GM19452 (cell line): ENCODE measurements at regions not wholly inside any gene's neighbourhood (a gene's known extent, or its start where the extent isn't known, plus 50 kb on each side); places are given as distances from the start of the nearest gene placed in this dataset.
"Not testable (repeated sequence)": the region's sequence is repeated elsewhere in the genome, so short reads cannot be mapped to it uniquely, and the experiment has no call there.

Experiments
- ATAC-seq: cut with Tn5 transposase; IDR thresholded peaks from one replicate; pipeline ENCODE4 v1.9.1; 2021; ENCODE audit not compliant: unreplicated experiment

- ATAC-seq, result no peak
These were observed 415.5 kb upstream of the PPP2R3A start for GRCh38 chr3:135549928-135550494.

DNA sequence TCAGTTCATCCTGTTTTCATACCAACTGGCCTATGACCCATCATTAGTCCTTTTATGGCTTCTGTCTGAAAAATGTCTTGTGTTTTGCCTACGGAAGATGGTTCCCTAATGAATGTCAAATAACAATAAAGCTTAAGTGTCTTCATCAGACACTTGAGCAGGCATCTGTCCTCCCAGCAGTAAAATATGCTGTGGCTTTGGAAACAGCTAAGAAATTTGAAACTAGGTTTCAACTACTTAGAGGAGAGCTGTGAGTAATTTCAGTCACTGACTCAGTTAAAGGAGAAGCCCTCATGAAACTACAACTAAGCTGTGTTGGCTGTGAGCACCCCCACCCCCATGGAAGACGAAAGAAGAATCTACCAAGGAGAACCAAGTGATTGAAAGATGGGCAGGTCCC, 409.4 kb upstream of the PPP2R3A start:
- ATAC-seq, result no peak

GRCh38 chr3:135558150-135558783, 407.3 kb upstream of the PPP2R3A start:
- ATAC-seq, result no peak

GRCh38 chr3:135558906-135559305, 406.6 kb upstream of the PPP2R3A start:
- no peak for ATAC-seq

GRCh38 chr3:135559802-135560201, 405.7 kb upstream of the PPP2R3A start:
- ATAC-seq, result no peak

DNA sequence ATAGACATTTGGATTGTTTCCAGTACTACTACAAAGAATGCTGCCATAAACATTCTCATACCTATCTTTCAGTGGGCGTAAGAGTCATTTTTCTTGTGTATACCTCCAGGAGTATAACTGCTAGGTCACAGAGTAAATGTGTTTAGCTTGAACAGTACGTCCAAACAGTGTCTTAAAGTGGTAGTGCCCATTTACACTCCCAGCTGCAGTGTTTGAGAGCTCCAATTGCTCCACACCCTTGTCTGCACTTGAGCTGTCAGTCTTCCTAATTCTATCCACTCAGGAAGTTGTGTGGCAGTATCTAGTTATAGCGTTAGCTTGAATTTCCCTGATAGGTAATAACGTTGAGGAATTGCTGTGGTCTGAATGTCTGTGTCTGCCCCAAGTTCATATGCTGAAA, 404.7 kb upstream of the PPP2R3A start:
- no peak for ATAC-seq

- no peak for ATAC-seq
These were observed 400.8 kb upstream of the PPP2R3A start for GRCh38 chr3:135564696-135565095.

DNA sequence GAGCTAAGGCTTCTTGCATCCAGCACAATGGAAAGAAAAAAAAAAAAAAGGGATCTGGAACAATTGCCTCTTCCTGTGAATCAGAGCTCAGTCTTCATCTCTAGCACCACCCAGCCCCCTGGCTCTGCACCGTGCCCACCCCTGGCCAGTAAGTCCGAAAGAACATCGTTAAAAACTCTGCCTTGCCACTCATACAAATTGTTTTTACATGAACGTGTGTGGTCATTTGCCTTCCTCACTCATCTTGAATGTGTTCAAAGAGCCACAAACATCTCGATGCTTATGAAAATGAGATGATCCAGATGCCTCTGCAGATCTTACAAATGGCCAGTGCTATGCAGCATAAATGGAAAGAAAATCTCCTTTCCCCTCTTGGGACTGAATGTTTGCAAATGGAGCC, 400.0 kb upstream of the PPP2R3A start:
- no peak for ATAC-seq

DNA sequence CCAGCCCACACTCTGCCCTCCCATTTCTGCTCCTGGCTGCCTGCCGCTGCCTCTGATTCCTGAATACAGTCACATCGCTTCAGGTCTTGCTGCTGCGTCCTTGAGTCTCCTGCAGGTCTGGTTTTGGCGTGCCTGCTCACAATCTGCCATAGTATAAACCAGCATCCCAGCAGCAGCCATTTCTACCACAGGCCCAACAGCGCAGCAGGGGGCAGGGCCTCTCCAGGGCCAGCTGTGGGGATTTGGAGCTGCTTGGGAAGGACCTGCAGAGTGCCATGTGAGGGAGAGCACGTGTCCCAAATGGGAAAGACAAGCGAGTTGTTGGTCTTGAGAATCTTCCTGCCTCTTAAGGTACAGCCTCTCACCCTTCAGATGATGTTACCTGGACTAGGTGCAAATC, 398.3 kb upstream of the PPP2R3A start:
- no peak for ATAC-seq

GRCh38 chr3:135576751-135577150, 388.8 kb upstream of the PPP2R3A start:
- ATAC-seq, result no peak

DNA sequence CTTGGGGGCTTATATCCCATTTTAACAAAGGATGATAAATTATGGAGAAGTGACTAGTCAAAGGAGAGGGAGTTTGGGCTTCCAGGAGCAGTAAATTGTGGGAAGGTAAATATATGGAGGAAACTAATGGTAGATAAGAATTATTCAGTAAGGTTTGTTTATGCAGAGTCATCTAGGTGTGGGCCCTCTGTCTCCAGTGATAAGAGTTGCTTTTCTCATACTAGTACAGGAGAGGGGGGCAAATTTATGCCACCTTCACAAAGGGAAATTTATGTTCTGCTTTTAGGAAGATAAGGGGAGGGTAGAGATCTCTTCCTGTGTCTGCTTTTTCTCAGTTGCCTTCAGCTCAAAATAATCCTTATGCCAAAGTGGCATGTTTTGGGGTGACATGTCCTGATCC, 383.7 kb upstream of the PPP2R3A start:
- no peak for ATAC-seq

GRCh38 chr3:135582800-135583199, 382.7 kb upstream of the PPP2R3A start:
- no peak for ATAC-seq

DNA sequence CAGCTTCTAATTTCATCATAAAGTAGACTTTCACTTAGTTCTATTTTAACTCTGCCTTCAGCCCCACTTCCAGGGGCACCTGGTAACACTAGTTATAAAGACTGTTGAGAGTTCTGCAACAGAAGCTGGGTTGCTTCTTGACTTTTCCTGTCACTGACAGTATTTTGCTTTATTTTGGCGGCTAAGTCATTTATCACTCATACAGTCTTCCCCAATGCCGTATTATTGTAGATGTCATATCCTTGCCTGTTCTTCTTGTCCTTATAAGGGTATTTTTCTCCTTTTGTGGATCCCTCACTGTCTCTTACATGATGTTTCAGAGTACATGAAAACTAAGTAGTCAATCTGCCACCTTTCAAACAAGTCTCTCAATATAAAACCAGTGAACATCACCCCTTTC, 369.0 kb upstream of the PPP2R3A start:
- no peak for ATAC-seq

GRCh38 chr3:135597855-135598254, 367.7 kb upstream of the PPP2R3A start:
- ATAC-seq, result no peak

DNA sequence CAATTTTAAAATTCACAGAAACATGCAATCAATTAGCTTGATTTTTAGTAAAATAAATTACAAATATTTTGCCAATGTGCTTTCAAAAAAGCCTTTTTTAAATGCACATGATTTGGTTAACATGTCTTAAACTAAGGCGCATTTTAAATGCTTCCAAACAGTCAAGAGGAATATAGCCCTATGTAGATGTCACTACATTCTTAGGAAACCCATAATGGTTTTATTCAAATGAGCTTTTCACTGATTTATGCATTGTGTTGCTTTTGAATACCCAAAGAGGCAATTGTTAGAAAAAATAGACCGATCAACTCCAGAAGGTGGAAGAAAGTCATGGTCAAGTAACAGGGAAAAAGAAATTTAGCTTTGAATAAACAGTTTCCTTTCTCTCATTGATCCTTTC, 366.9 kb upstream of the PPP2R3A start:
- ATAC-seq, result no peak

- ATAC-seq, result not testable (repeated sequence)
These were observed 361.0 kb upstream of the PPP2R3A start for GRCh38 chr3:135604512-135604911.

DNA sequence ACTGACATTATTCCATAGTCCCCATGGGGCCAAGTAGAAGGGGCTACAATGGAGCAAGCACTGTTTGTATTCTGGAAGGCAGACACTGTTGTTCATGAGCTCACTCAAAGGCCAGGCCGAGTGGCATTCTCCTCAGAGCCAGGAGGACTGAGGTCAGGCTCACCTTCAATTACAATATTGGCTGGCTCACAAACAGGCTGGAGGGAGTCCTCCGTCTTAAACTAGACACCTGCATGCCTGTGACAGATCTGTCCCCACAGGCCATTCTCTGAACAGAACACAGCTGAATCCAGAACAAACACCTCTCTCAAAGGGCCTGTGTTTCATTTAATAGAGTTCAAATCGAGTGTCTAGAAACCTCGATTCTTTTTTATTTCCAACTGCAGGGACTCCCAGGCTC, 347.4 kb upstream of the PPP2R3A start:
- ATAC-seq, result no peak

GRCh38 chr3:135621184-135621920, 344.2 kb upstream of the PPP2R3A start:
- ATAC-seq, result no peak

DNA sequence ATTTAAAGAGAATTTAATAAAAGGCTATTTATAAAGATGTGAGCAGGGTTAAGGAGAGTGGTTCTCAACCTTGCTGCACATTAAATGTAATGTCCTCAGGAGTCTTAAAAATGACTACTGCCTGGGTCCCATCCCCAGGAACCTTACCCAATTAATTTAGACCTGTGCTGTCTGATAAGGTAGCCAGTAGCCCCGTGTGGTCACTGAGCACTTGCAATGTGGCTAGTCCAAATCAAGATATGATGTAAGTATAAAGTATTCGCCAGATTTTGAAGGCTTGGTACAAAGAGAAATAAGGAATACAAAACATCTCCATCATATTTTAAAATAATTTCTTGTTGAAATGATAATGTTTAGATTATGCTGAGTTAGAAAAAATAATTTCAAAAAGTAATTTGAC, 343.3 kb upstream of the PPP2R3A start:
- ATAC-seq, result no peak

DNA sequence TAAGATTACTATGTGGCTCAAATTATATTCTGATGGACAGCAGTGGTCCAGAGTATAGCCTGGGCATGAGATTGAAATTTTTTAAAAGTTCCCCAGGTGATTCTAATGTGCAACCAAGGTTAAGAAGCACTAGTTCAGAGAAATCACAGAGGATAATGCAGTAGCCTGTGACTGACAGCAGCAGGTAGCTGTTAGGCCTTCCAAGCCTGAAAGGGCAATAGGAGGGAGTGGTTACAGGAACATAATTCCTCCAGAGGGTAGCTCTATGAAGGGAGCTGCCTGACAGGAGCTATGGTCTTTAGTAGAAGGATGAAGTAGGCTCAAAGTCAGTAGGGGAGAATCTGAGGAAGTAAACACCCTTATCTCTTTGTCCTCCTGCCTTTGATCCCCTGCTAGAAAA, 342.9 kb upstream of the PPP2R3A start:
- ATAC-seq, result no peak

DNA sequence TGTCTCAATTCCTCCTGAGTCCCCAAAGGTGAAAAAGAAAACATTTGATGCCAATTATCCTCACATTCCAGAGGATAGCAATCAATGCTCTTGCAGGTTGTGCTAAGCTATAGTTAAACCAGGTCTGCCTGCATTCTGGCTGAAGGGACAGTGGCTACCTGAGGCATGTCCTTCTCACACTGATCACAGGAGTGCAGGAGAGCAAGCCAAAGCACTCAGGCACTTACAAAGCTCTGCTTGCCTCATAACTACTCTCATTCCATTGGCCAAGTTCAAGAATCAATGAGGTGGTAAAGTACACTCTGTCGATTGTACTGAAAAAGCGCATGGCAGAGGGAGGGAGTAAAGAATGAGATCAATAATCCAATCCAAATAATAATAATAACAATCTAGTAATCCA, 342.0 kb upstream of the PPP2R3A start:
- no peak for ATAC-seq

DNA sequence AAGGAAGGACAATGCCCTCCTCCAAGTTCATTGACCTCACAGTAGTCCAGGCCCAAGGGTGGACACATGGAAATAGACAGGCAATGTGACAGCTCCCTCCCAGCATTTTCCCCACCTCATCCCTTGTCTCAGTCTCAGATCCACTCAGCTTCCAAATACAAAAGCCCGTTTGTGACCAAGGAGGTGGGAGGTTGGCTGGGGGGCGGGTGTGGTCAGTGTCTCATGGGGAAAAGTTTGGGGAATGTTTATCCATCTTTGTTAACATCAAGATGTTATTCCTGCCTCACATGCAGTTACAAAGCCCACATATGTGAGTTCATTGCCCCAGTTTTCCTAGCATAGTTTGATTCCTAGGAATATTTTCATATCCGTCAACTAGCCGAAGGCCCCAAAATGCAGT, 338.5 kb upstream of the PPP2R3A start:
- no peak for ATAC-seq
